Superior temporal gyrus (tissue), 1 donor: ENCODE measurements at regions not wholly inside any gene's neighbourhood (a gene's known extent, or its start where the extent isn't known, plus 50 kb on each side); places are given as distances from the start of the nearest gene placed in this dataset.

Source experiments
- DNase-seq: peaks from one replicate; pipeline ENCODE4 v3.0.0-alpha.2; 2016; ENCODE audit errors: extremely low spot score

DNA sequence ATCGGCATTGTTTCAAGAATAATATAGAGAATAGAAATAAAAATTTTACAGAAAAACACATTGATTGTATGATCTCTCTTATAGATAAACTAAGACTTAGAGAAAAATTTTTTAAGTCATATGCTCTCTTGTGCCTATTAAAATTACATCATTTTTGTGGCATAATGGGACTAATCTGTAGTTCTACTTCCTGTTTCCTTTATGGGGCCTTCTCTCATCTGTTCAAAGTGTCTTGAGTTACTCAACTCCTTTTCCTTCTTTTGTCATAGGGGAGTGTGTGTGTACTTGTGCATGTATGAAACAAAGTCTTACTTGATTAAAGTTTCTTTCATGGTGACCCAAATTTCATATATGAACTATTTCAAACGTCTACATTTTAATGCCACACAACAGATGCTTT, 1448.9 kb upstream of the TENM3 start:
- DNase-seq: no peak

DNA sequence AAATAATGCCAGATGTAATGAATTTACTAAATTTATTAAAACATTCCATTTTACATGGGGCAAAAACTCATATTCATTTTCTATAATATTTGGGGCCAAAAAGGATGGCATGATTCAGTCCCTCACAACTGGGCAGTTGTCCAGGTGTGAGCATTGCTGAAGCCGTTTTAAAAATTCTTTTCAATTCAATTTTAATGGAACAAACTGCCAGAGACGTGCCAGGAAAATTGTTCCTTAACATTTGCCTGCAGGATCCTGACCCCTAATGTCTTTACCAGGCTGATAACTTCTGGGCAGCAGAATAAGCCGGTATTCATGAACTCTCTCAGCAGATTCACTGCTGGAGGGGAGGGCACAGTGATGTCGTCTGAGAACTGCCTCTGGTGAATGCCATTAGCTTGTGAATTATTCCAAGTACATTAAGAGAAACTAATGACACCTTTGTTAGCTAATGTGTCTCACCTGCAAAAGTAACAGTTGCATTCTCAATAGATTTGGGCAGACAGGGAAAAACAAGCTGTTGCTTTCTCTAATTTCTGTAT, 1445.1 kb upstream of the TENM3 start:
- no peak for DNase-seq

DNA sequence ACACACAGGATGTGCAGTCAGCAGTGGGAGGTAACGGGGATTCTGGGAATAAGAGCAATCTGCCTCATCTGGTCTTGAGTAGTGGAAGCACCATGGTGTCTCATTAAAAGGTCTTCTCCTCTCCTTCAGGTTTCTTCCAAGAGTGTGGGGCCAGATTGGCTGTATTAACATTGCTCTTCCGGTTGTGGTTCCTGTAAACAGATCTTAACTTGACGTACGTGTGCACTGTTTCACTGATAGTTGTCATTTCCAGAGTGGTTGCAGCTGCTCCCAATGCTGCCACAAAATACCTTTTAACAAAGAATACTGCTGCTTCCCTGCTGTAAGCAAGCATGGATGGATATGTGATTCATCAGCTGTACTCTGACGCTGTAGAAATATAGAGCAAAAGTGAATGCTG, 1443.4 kb upstream of the TENM3 start:
- DNase-seq: no peak

DNA sequence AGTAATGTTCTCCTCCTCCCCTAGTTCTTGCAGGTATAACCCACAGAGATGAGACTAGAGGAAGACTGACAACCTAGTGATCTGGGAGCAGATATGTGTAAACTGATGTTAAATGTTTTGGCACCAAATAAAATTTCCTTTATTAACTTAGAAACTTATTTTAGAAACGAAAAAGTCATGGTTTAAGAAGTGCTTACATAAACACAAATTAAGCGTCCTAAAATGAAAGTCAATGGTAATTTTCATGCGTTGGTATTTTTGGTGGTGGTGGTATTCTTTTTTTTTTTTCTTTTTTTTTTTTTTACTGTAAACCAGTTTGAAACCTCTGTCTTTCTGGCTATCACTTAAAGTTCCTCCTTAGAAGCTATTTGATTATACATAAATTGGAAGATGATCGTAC, 1438.1 kb upstream of the TENM3 start:
- no peak for DNase-seq

DNA sequence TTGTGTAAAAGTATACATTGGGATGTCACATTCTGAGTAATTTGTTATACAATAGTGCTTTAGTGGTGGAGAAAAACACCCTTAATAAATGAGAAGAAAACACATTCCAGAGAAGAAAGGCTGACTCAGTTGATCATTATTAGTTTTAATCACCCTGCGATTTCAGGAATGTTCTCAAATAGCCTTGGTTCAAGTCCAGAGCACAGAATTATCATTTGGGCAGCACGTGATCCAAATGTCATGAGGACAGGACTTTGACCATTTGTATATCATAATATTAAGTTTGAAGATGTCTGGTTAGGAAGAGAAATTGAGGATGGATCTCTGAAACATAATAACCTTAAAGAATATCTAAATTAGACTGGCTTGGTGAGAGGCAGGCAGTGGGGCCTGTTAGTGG, 1434.3 kb upstream of the TENM3 start:
- no peak for DNase-seq

DNA sequence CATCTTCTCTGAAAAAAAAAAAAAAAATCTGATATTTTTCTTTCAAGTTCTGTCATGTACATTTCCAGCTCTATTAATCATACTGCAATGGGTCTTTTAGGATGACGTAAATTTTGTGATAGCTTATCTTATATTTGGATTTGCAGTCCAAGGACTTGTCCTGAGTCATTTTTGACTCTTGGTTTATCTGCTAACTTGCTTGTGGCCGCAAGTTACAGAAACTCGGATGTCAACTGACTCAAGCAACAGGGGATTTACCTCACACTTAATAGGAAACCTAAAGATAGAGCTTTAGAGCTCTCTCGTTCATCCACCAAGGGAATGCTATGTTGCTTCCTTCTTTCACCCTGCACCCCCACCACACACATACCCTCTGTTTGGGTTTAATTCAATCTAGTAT, 1433.8 kb upstream of the TENM3 start:
- DNase-seq: no peak

DNA sequence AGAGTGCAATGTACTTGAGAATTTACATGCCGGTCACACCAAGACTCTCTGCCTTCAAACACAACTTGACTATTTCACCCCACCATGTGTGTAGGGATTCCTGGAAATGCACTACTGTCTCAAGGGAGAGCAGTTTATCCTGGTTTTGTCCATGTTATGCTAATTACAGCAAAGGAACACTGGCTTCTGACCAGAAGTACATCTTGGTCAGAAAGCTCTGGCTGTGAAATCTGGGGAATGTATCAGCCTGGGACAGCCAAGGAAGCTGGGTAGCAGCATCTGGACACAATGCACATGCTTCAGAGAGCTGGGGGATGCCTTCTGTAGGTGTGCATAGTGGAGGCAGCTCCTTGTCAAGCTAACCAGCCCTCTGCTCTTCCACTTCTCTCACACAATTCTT, 1432.6 kb upstream of the TENM3 start:
- DNase-seq: no peak

DNA sequence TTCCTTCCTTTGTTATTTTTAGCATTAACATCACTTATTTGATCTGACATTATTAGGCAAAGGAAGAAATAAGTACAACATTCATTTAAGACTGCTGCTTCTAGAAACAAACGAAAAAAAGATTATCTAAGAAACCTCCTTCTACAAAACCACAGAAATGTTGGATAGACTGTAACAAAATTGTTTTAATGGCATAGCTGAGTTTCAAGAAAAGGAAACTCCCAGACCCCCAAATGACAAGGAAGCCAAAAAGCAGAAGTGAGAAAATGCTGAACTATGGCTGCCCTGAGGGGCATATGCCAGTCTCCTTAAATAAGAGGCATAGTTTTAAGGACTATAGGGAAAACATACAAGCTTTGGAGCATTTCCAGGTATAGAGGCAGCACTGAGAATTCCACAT, 1431.6 kb upstream of the TENM3 start:
- no peak for DNase-seq

DNA sequence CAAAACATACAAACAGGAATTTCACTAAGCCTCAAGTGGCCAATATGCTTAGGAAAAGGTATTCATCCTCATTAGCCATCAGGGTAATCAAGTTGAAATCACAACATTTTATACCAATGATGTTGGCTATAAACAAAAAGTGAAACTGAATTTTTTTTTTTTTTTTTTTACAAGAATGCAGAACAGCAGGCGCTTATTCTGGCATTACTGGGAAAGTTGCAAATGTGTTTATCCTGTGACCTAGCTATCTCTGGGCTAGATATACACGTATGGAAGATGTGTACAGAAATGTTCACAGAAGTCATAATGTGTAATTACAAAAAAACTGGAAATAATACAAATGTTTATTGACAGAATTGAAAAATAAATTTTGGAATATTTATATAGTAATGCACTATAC, 1430.4 kb upstream of the TENM3 start:
- no peak for DNase-seq

DNA sequence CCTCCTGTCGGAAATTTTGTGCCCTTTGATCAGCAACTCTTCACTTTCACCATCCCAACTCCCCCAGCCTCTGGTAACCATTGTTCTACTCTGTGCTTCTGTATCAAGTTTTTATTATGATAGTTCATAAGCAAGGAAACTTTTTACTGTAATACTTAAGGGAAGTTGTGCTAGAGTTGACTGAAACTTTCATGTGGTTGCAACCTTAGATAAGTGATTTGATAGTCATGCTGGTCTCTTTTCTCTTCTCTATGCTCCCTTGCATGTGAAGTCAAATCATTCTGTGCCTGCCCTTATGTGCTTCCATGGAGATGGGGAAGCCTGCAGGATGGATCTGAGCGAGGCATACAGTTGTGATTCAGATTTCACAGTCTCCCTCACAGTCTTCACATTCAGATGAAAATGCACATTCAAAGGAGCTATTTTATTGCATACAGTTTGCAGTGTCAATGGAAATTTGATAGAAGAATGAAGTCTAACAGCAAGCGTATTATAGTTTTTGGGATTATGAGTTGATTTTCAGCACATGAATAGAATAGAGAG, 1428.3 kb upstream of the TENM3 start:
- DNase-seq: no peak

DNA sequence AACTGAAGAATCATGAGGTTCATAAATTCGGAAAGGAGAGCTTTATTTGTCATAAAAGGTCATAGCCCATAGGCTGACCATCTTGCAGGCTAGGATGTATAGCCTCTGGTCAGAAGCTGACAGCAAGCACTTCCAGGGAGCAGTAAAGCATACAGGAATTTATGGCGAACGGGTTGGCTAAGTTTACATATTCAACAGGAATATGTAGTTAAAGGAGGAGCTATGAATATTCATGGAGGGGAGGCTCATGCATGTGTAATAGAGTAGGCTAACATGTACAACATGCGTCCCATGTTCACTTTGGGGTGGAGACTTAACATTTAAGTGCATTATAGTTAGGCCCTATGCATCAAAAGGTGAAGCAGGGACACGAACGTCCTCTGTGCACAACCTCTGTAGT, 1425.7 kb upstream of the TENM3 start:
- no peak for DNase-seq

DNA sequence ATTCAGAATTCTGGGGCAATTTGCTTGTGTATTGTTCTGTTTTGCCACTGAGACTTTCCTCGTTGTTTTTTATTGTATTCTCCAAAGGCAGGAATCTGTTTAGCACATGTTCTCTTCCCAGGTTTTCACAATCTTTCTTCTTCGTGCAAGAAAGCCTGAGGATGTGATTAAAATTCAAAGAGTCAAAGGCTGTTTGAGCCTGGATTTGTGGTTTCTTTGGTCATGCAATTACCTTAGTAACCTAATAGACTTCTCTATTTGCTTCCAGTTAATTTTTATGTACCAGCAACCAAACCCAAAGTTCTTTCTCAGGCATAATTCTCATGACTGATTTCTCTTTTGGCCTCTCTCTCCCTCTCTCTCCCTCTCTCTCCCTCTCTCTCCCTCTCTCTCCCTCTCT, 1420.1 kb upstream of the TENM3 start:
- no peak for DNase-seq

DNA sequence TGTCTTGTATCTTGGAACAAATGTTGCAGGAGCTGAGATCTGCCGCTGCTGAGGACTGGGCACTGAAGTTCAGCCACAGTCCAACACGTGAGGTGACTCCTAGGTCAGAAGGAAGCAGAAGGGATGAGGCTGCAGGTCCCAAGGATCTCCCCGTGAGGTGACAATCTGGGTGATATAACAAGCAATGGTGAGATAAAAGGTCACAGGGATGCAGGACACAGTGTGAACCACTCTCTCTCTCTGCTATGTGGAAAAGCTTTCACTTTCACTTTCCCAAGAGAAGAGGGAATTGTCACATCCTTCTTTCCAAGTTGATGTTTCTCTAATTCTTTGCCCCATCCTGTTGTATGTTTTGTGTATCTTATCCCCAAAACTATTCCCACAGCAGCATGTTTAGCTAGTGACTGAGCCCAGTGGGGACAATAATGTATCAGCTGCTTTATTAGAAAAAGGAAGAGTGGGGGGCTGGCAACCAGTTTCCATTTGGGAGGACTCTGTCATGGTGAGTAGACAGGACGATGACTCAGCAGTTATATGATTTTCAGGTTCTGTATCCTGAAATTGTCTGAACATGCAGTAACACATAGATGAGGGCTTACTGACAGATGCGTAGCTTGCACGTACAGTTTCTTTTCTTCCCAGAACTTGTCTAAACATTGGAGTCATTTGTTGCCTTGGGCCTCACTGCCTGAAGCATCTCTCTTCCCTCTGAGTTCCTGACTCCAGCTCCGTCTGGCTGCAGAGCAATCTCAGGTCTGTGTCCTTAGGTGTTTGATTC, 1415.8 kb upstream of the TENM3 start:
- DNase-seq: peak; percentile 65

DNA sequence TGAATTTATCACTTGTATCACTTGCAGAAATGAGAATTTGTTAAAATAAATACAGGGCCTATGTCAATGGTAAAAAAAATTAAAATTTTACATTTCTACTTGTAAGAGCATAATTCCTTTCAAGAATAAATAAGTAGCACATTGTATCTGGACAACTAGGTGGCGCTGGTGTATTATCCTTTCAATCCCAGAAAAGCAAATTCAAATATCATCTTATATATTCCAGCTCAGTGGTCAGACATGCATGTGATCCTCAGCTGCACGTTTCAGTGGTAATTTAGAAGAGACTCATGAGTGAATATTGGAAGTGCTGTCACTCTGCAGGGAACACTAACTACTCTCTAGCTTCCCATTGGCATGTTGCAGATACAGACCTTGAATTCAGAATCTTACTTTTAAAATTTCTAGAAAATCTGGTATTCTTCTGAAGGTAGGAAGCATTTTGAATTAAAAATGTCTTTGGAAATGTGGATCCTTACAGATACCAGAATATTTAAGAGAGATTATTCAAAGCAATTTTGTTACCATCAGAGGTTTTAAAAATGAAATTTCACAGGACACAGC, 1414.7 kb upstream of the TENM3 start:
- DNase-seq: peak; percentile 91

DNA sequence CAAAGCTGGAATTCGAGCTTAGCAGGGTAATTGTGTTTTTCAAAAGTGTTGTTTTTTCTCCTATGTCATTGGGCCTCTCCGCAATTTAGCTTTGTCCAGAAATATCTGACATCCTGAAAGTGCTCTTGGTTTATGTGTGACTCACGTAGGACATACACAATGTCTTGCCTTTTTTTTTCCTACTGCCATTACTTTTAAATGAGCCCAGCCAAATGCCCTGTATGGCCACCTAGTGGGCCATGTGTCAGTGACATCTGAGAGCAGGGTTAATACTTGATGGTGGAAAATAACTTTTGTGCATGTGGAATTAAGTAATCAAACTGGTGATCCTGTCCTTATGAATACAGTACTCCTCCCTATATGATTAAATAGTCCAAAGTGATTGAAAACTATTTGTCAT, 1411.1 kb upstream of the TENM3 start:
- DNase-seq: no peak

DNA sequence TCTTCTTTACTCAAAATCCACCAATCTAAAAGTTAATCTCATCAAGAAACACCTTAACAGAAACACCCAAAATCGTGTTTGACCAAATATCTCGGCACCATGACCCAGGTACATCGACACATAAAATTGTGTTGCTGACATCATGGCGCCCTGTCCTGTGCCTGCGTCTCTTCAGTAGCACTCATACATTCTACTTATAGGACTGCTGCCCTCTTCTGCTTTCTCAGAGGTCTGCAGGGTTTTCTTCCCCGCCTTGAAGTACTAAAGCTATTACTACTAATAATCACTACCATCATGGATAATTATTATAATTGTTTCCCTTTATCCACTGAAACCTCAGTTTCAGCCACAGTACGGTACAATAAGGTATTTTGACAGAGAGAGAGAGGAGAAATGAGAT, 1403.1 kb upstream of the TENM3 start:
- DNase-seq: no peak

DNA sequence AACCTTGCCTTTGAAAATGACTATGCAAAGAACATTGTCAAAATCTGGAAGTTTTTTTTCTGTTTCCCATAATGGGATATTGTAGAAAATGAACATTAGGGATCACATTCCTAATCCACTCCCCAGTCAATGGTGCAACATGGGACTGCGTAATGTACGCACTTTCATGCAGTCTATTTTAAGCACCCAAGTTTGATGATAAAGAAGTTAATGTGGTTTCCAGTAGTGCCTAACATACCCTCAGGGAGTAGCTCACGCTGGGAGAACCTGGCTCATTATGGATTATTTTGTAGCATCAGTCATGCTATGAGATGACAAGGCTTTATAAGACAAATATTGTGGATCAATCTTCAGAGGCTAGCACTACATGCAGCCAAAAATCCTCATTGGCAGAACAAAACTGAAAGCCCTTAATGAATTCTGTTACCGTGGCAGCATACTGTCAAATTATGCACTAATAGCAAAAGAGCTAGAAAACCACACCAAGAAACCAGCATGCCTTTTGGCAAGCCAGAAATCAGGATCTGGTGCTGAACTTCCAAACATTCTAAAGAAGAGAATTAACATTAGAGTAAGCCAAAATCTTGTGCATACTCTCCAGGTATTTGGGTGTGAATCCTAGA, 1392.8 kb upstream of the TENM3 start:
- peak; percentile 6 for DNase-seq

DNA sequence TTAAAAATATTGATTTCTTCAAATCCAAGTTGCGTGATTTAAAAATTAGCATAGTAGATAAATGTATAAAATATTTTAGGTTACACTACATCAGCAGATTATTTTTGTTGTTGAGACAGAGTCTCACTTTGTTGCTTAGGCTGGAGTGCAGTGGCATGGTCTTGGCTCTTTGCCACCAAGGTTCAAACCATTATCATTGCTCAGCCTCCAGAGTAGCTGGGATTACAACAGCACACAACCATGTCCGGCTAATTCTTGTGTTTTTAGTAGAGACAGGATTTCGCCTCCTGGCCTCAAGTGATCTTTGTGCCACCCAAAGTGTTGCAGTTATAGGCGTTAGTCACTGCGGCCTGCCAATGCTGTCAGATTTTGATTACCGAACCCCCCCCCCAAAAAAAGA, 1390.5 kb upstream of the TENM3 start:
- DNase-seq: peak; percentile 4

DNA sequence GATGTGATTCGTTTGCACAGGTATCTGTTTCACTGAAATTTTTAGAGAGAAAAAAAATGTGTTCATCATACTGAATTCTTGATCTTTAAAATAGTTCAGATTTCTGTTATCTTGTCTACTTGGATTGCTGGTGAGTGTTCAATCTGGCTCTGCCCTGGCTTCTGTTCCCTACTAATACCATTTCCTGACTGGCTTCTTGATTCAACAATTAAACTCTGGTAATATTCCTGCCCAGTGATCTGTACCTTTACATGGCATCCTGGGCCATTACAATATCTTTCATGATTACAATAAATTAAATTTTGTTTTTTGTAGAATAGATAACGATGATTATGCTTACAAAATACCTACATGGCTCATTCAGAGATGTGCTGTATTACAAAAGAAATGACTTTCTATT, 1388.0 kb upstream of the TENM3 start:
- no peak for DNase-seq

DNA sequence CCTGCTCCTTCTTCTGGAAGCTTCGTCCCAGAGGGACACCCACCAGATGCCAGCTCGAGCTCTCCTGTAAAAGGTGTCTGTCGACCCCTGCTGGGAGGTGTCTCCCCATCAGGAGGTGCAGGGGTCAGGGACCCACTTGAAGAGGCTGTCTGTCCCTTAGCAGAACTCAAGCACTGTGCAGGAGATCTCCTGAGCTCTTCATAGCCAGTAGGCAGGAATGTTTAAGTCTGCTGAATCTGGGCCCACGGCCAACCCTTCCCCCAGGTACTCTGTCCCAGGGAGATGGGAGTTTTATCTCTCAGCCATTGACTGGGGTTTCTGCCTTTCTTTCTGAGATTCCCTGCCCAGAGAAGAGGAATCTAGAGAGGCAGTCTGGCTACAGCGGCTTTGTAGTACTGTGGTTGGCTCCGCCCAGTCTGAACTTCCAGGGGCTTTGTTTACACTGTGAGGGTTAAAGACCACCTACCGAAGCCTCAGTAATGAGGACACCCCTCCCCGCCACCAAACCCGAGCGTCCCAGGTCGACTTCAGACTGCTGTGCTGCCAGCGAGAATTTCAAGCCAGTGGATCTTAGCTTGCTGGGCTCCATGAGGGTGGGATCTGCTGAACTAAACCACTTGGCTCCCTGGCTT, 1383.0 kb upstream of the TENM3 start:
- no peak for DNase-seq

DNA sequence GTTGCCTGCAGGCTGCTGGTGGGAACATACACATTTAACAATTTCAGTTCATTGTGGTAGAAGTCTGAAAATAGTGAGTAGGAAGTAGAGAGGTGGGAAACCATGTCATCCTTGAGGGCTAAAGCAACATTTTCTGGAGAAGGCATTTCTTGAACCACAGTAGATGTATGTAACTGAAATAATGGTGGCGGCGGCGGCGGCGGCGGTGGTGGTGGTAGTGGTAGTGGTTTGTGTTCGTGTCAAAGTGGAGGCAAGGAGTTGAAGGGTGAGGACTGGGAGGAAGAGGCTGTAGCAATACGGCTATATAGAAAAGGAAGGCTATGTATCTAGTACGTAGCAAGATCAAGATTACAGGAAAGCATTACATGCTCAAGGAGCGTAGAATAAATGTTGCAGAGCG, 1381.6 kb upstream of the TENM3 start:
- no peak for DNase-seq

DNA sequence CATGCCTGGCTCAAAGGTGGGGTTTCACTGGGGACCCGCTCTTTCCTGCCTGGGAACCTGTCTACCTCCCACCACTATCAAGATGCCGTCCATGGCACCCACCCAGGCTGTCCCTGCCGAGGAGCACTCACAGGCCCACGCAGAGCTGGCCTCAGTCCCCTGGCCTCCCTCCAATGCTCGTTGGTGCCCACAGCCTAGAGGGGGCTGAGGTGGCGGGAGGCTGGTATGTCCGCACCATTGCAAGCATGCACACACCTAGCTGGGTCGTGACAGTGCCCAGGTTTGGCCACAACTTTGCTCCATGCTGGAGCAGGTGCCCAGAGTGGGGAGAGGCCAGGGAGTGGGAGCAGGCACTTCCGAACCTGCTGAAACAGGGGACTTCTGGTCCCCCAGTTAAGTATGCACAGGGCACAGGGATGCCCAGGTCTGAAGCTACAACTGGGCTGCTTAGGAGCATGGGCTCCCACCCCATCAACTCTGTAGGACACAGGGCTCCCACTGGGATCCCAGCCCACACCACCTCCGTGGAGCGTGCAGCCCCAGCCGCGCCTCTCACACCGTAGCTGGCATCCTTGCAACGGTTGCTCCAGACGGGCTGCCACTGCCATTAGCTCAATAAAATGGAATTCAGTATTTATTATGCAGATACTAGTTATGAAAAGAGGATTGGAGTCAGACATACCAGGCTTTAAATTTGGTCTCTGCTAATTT, 1376.1 kb upstream of the TENM3 start:
- no peak for DNase-seq
